ENCODE measurements at regions not wholly inside any gene's neighbourhood (a gene's known extent, or its start where the extent isn't known, plus 50 kb on each side); places are given as distances from the start of the nearest gene placed in this dataset.
"Not testable (repeated sequence)": the region's sequence is repeated elsewhere in the genome, so short reads cannot be mapped to it uniquely, and the experiment has no call there.

- not testable (repeated sequence) for H3K4me3 ChIP-seq (ENCODE audit: low read depth, low read length); H3K4me1 ChIP-seq (ENCODE audit: control insufficient read depth, insufficient read depth, low read length); H3K36me3 ChIP-seq (ENCODE audit: control insufficient read depth, insufficient read depth, low read length); H3K9ac ChIP-seq (ENCODE audit: low read depth, low read length); H3K9me3 ChIP-seq (ENCODE audit: control insufficient read depth, insufficient read depth, low read length); H3K27me3 ChIP-seq (ENCODE audit: control insufficient read depth, insufficient read depth, low read length); H3K27ac ChIP-seq (ENCODE audit: low read depth, low read length)
These were observed 94.3 kb downstream of the KCNJ12 start for GRCh38 chr17:21470422-21470821.

GRCh38 chr17:21470861-21471260 is 94.7 kb downstream of the KCNJ12 start:
- Histone ChIP-seq H3K36me3 (ENCODE audit: control insufficient read depth, insufficient read depth, low read length) (no peaks in the 10 kb centered on the region), H3K4me3 (ENCODE audit: low read depth, low read length) (no peak overlapping the region), H3K9ac (ENCODE audit: low read depth, low read length) (no peak overlapping the region), H3K27me3 (ENCODE audit: control insufficient read depth, insufficient read depth, low read length) (no peaks in the 10 kb centered on the region), H3K4me1 (ENCODE audit: control insufficient read depth, insufficient read depth, low read length) (no peaks in the 10 kb centered on the region; the same call in 1 of the 2 replicates), H3K9me3 (ENCODE audit: control insufficient read depth, insufficient read depth, low read length) (no peaks in the 10 kb centered on the region), H3K27ac (ENCODE audit: low read depth, low read length) (no peak overlapping the region)

GRCh38 chr17:21474815-21475214 is 98.7 kb downstream of the KCNJ12 start:
- H3K36me3 ChIP-seq (ENCODE audit: control insufficient read depth, insufficient read depth, low read length) = no peaks in the 10 kb centered on the region
- no peak overlapping the region for H3K27ac ChIP-seq (ENCODE audit: low read depth, low read length)
- no peak overlapping the region for H3K4me3 ChIP-seq (ENCODE audit: low read depth, low read length)
- no peaks in the 10 kb centered on the region for H3K27me3 ChIP-seq (ENCODE audit: control insufficient read depth, insufficient read depth, low read length)
- H3K9me3 ChIP-seq (ENCODE audit: control insufficient read depth, insufficient read depth, low read length) = 0 out of 2 replicates have a peak, but pooled peaks cover 3% of the 10 kb centered on the region
- no peaks in the 10 kb centered on the region; the same call in 1 of the 2 replicates for H3K4me1 ChIP-seq (ENCODE audit: control insufficient read depth, insufficient read depth, low read length)
- no peak overlapping the region for H3K9ac ChIP-seq (ENCODE audit: low read depth, low read length)

GRCh38 chr17:21475571-21475970 is 99.4 kb downstream of the KCNJ12 start:
- Histone ChIP-seq H3K4me3 (ENCODE audit: low read depth, low read length) (no peak overlapping the region), H3K27me3 (ENCODE audit: control insufficient read depth, insufficient read depth, low read length) (no peaks in the 10 kb centered on the region; the same call in 1 of the 2 replicates)

GRCh38 chr17:21476867-21477266 is 100.7 kb downstream of the KCNJ12 start:
- H3K9me3 ChIP-seq (ENCODE audit: control insufficient read depth, insufficient read depth, low read length) = 0 out of 2 replicates have a peak, but pooled peaks cover 3% of the 10 kb centered on the region
- no peaks in the 10 kb centered on the region; the same call in 1 of the 2 replicates for H3K27me3 ChIP-seq (ENCODE audit: control insufficient read depth, insufficient read depth, low read length)
- H3K36me3 ChIP-seq (ENCODE audit: control insufficient read depth, insufficient read depth, low read length) = no peaks in the 10 kb centered on the region
- H3K9ac ChIP-seq (ENCODE audit: low read depth, low read length) = no peak overlapping the region
- no peak overlapping the region for H3K27ac ChIP-seq (ENCODE audit: low read depth, low read length)
- no peaks in the 10 kb centered on the region; the same call in 1 of the 2 replicates for H3K4me1 ChIP-seq (ENCODE audit: control insufficient read depth, insufficient read depth, low read length)
- no peak overlapping the region for H3K4me3 ChIP-seq (ENCODE audit: low read depth, low read length)

More at GRCh38 chr17:21475571-21475970, 99.4 kb downstream of the KCNJ12 start:
- Histone ChIP-seq H3K4me1 (ENCODE audit: control insufficient read depth, insufficient read depth, low read length) (no peaks in the 10 kb centered on the region; the same call in 1 of the 2 replicates), H3K9ac (ENCODE audit: low read depth, low read length) (no peak overlapping the region), H3K36me3 (ENCODE audit: control insufficient read depth, insufficient read depth, low read length) (no peaks in the 10 kb centered on the region), H3K9me3 (ENCODE audit: control insufficient read depth, insufficient read depth, low read length) (0 out of 2 replicates have a peak, but pooled peaks cover 3% of the 10 kb centered on the region), H3K27ac (ENCODE audit: low read depth, low read length) (no peak overlapping the region)

GRCh38 chr17:21482189-21482865 is 106.2 kb downstream of the KCNJ12 start:
- 0 out of 2 replicates have a peak, but pooled peaks cover 3% of the 10 kb centered on the region for H3K9me3 ChIP-seq (ENCODE audit: control insufficient read depth, insufficient read depth, low read length)
- H3K4me3 ChIP-seq (ENCODE audit: low read depth, low read length) = no peak overlapping the region
- H3K4me1 ChIP-seq (ENCODE audit: control insufficient read depth, insufficient read depth, low read length) = peaks cover 6% of the 10 kb centered on the region; the same call in 1 of the 2 replicates
- no peaks in the 10 kb centered on the region; the same call in 1 of the 2 replicates for H3K27me3 ChIP-seq (ENCODE audit: control insufficient read depth, insufficient read depth, low read length)
- H3K27ac ChIP-seq (ENCODE audit: low read depth, low read length) = no peak overlapping the region
- no peak overlapping the region for H3K9ac ChIP-seq (ENCODE audit: low read depth, low read length)
- H3K36me3 ChIP-seq (ENCODE audit: control insufficient read depth, insufficient read depth, low read length) = no peaks in the 10 kb centered on the region

- not testable (repeated sequence) for H3K9ac ChIP-seq (ENCODE audit: low read depth, low read length); H3K4me1 ChIP-seq (ENCODE audit: control insufficient read depth, insufficient read depth, low read length); H3K4me3 ChIP-seq (ENCODE audit: low read depth, low read length); H3K27ac ChIP-seq (ENCODE audit: low read depth, low read length); H3K9me3 ChIP-seq (ENCODE audit: control insufficient read depth, insufficient read depth, low read length); H3K27me3 ChIP-seq (ENCODE audit: control insufficient read depth, insufficient read depth, low read length); H3K36me3 ChIP-seq (ENCODE audit: control insufficient read depth, insufficient read depth, low read length)
These were observed 111.9 kb downstream of the KCNJ12 start for GRCh38 chr17:21488043-21488442.

- H3K9me3 ChIP-seq (ENCODE audit: control insufficient read depth, insufficient read depth, low read length) = no peaks in the 10 kb centered on the region
- H3K27ac ChIP-seq (ENCODE audit: low read depth, low read length) = no peak overlapping the region
- H3K4me1 ChIP-seq (ENCODE audit: control insufficient read depth, insufficient read depth, low read length) = peaks cover 11% of the 10 kb centered on the region; the same call in 1 of the 2 replicates
- no peak overlapping the region for H3K9ac ChIP-seq (ENCODE audit: low read depth, low read length)
- no peaks in the 10 kb centered on the region for H3K36me3 ChIP-seq (ENCODE audit: control insufficient read depth, insufficient read depth, low read length)
- H3K27me3 ChIP-seq (ENCODE audit: control insufficient read depth, insufficient read depth, low read length) = no peaks in the 10 kb centered on the region; the same call in 1 of the 2 replicates
- H3K4me3 ChIP-seq (ENCODE audit: low read depth, low read length) = no peak overlapping the region
These were observed 117.8 kb downstream of the KCNJ12 start for GRCh38 chr17:21493993-21494392.

GRCh38 chr17:21495281-21495680 is 119.1 kb downstream of the KCNJ12 start:
- no peak overlapping the region for H3K27ac ChIP-seq (ENCODE audit: low read depth, low read length)
- H3K9me3 ChIP-seq (ENCODE audit: control insufficient read depth, insufficient read depth, low read length) = no peaks in the 10 kb centered on the region
- H3K27me3 ChIP-seq (ENCODE audit: control insufficient read depth, insufficient read depth, low read length) = no peaks in the 10 kb centered on the region; the same call in 1 of the 2 replicates
- H3K4me3 ChIP-seq (ENCODE audit: low read depth, low read length) = no peak overlapping the region
- no peak overlapping the region for H3K9ac ChIP-seq (ENCODE audit: low read depth, low read length)
- H3K4me1 ChIP-seq (ENCODE audit: control insufficient read depth, insufficient read depth, low read length) = peaks cover 18% of the 10 kb centered on the region
- H3K36me3 ChIP-seq (ENCODE audit: control insufficient read depth, insufficient read depth, low read length) = no peaks in the 10 kb centered on the region

GRCh38 chr17:21500064-21500463 is 123.9 kb downstream of the KCNJ12 start:
- Histone ChIP-seq H3K4me3 (ENCODE audit: low read depth, low read length) (no peak overlapping the region), H3K27me3 (ENCODE audit: control insufficient read depth, insufficient read depth, low read length) (no peaks in the 10 kb centered on the region; the same call in 1 of the 2 replicates), H3K36me3 (ENCODE audit: control insufficient read depth, insufficient read depth, low read length) (no peaks in the 10 kb centered on the region), H3K9ac (ENCODE audit: low read depth, low read length) (no peak overlapping the region), H3K27ac (ENCODE audit: low read depth, low read length) (no peak overlapping the region), H3K9me3 (ENCODE audit: control insufficient read depth, insufficient read depth, low read length) (no peaks in the 10 kb centered on the region), H3K4me1 (ENCODE audit: control insufficient read depth, insufficient read depth, low read length) (peaks cover 12% of the 10 kb centered on the region)

- H3K27me3 ChIP-seq (ENCODE audit: control insufficient read depth, insufficient read depth, low read length); H3K4me3 ChIP-seq (ENCODE audit: low read depth, low read length); H3K36me3 ChIP-seq (ENCODE audit: control insufficient read depth, insufficient read depth, low read length); H3K4me1 ChIP-seq (ENCODE audit: control insufficient read depth, insufficient read depth, low read length); H3K9me3 ChIP-seq (ENCODE audit: control insufficient read depth, insufficient read depth, low read length); H3K27ac ChIP-seq (ENCODE audit: low read depth, low read length); H3K9ac ChIP-seq (ENCODE audit: low read depth, low read length): not testable (repeated sequence)
These were observed 126.0 kb downstream of the KCNJ12 start for GRCh38 chr17:21501927-21502700.

Data from HUES48 (cell line).